Common myeloid progenitor, CD34-positive (primary cell): ENCODE measurements at regions not wholly inside any gene's neighbourhood (a gene's known extent, or its start where the extent isn't known, plus 50 kb on each side); places are given as distances from the start of the nearest gene placed in this dataset.

Experiments used
- CTCF ChIA-PET: fragments of 350-600 bp; sonication (Branson Sonifier 250); formaldehyde crosslinking; loops from one replicate; lab custom pipeline; 2021; ENCODE audit warnings: antibody characterized with exemption; lab: Charles Lee
- POLR2A ChIA-PET: fragments of 350-600 bp; sonication (Branson Sonifier 250); formaldehyde crosslinking; loops from one replicate; lab custom pipeline; 2021; ENCODE audit warnings: antibody characterized with exemption; lab: Charles Lee
- DNase-seq, 3 donors: peaks; one replicate each; pipeline versions ENCODE4 v3.0.0 to v3.0.0-alpha.2; 2013
- H3K27ac ChIP-seq, 2 experiments: 1 replicate in 1 of 2; 2 replicates in 1 of 2; pipeline ENCODE4 v1.7.0; 2013; ENCODE audit warnings: inconsistent platforms in 2 of 2, low read length in 2 of 2, mild to moderate bottlenecking in 2 of 2, low read depth in 1 of 2, moderate library complexity in 1 of 2; ENCODE audit not compliant: severe bottlenecking in 2 of 2, insufficient read depth in 1 of 2, poor library complexity in 1 of 2
- H3K27me3 ChIP-seq, 5 experiments: replicated peaks in 2 of 5; 1 replicate in 3 of 5; 2 replicates in 2 of 5; pipeline versions ENCODE4 v1.6.1 to v1.7.0; 2013; ENCODE audit warnings: low read length in 4 of 5, mild to moderate bottlenecking in 2 of 5, moderate library complexity in 2 of 5, inconsistent platforms in 1 of 5; ENCODE audit not compliant: insufficient read depth in 5 of 5, control insufficient read depth in 4 of 5
- H3K36me3 ChIP-seq, 4 experiments: 1 replicate in 2 of 4; 2 replicates in 2 of 4; pipeline versions ENCODE4 v1.6.1 to v1.7.0; 2013; ENCODE audit warnings: low read length in 3 of 4, control low read depth in 1 of 4, mild to moderate bottlenecking in 1 of 4; ENCODE audit not compliant: control insufficient read depth in 4 of 4, insufficient read depth in 4 of 4
- H3K4me1 ChIP-seq, 4 experiments: 1 replicate in 3 of 4; 2 replicates in 1 of 4; pipeline versions ENCODE4 v1.6.1 to v1.7.1; 2013; ENCODE audit warnings: low read length in 3 of 4, mild to moderate bottlenecking in 3 of 4, control low read depth in 1 of 4, inconsistent platforms in 1 of 4, moderate library complexity in 1 of 4; ENCODE audit not compliant: control insufficient read depth in 4 of 4, insufficient read depth in 4 of 4; ENCODE audit errors: control extremely low read depth in 1 of 4
- H3K4me3 ChIP-seq, 7 experiments: 1 replicate in 4 of 7; 2 replicates in 3 of 7; pipeline versions ENCODE4 v1.5.1 to v1.7.0; 2013; ENCODE audit warnings: mild to moderate bottlenecking in 7 of 7, low read length in 6 of 7, moderate library complexity in 6 of 7, inconsistent platforms in 2 of 7, low read depth in 2 of 7, control low read depth in 1 of 7; ENCODE audit not compliant: insufficient read depth in 4 of 7, control insufficient read depth in 1 of 7; ENCODE audit errors: extremely low read depth in 1 of 7
- H3K9me3 ChIP-seq, 5 experiments: 1 replicate in 4 of 5; 2 replicates in 1 of 5; pipeline versions ENCODE4 v1.6.1 to v1.7.1; 2013; ENCODE audit warnings: low read length in 4 of 5, mild to moderate bottlenecking in 2 of 5, inconsistent platforms in 1 of 5, low read depth in 1 of 5, moderate library complexity in 1 of 5; ENCODE audit not compliant: control insufficient read depth in 4 of 5, insufficient read depth in 2 of 5; ENCODE audit errors: control extremely low read depth in 1 of 5
- WGBS: methylation state at CpG from one replicate; pipeline ENCODE4 v1.1.5; 2013; ENCODE audit not compliant: insufficient coverage; 5-methylcytosine and 5-hydroxymethylcytosine counted together

DNA sequence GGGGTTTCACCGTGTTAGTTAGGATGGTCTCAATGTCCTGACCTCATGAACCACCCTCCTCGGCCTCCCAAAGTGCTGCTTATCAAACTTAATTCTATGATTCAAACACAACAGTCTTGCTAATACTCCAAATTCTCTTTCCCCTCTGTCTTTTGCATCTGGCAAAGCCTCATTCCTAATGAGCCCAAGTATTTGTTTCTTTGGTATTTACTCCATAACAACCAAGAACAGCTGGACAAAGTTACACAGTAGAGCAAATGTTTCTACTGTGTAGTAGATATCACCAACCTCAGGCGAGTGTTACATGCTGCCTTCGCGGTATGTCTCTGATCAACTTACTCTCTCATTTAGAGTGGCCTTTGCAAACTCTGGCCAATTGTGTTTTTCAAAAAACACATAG lies 195.8 kb upstream of the KCNN2 start:
- no peaks in the 10 kb centered on the region for H3K36me3 ChIP-seq
- DNase-seq: no peak
- WGBS: 90% methylated on average over 1 of the region's 5 CpGs
- POLR2A ChIA-PET: no interaction called here
- H3K27me3 ChIP-seq: no peaks in the 10 kb centered on the region
- H3K4me1 ChIP-seq: no peaks in the 10 kb centered on the region
- no peaks in the 10 kb centered on the region for H3K9me3 ChIP-seq
- CTCF ChIA-PET: no interaction called here
- no peak overlapping the region for H3K27ac ChIP-seq
- no peak overlapping the region for H3K4me3 ChIP-seq

DNA sequence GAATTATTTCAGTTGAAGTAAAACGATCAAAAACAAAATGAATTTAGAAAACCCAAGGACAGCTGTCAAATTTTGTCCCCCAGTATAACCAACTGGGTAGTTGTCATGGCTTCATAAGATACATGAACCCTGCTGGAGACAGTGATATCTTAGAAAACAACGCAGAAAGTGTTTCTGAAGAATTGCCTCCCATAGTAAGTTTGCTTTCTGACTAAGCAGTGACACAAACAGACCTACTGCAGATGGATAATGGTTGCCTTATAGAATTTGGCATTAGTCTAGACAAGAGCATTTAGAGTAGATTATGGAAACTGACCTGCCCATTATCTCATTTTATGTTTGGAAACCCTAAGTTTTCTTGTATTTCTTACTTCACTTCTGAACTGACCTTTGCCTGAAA lies 187.7 kb upstream of the KCNN2 start:
- DNase-seq: no peak
- Histone ChIP-seq H3K36me3 (no peaks in the 10 kb centered on the region), H3K27ac (no peak overlapping the region), H3K4me3 (no peak overlapping the region), H3K27me3 (no peaks in the 10 kb centered on the region), H3K4me1 (no peaks in the 10 kb centered on the region), H3K9me3 (peaks cover 0 to 5% (median 0%) of the 10 kb centered on the region in 5 experiments)
- WGBS: 100% methylated on average over 1 of the region's 2 CpGs
- POLR2A ChIA-PET: no interaction called here
- CTCF ChIA-PET: no interaction called here

DNA sequence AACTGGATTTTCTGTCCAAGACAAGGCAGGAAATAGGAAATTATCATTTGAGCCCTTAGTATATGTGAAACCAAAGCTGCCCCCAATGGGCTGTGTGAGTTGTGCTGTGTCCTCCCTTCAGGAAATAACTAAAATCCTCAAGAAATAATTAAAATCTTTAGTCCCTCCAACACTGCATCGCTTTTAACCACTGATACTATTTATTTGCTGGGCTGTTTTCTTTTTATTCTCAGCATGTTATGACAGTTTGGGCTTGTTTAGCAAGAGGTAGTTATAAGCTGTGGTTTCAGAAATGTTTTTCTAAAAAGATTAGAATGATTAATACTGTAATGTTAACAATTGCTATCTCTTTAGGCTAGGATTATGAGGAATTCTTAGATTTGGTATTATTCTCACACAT lies 187.0 kb upstream of the KCNN2 start:
- no peaks in the 10 kb centered on the region for H3K36me3 ChIP-seq
- no CpG with 5 or more reads among the region's 1 CpG for WGBS
- POLR2A ChIA-PET: no interaction called here
- CTCF ChIA-PET: no interaction called here
- no peaks in the 10 kb centered on the region for H3K4me1 ChIP-seq
- no peaks in the 10 kb centered on the region for H3K27me3 ChIP-seq
- H3K4me3 ChIP-seq: no peak overlapping the region
- no peak for DNase-seq
- H3K27ac ChIP-seq: no peak overlapping the region
- H3K9me3 ChIP-seq: peaks cover 0 to 5% (median 0%) of the 10 kb centered on the region in 5 experiments

DNA sequence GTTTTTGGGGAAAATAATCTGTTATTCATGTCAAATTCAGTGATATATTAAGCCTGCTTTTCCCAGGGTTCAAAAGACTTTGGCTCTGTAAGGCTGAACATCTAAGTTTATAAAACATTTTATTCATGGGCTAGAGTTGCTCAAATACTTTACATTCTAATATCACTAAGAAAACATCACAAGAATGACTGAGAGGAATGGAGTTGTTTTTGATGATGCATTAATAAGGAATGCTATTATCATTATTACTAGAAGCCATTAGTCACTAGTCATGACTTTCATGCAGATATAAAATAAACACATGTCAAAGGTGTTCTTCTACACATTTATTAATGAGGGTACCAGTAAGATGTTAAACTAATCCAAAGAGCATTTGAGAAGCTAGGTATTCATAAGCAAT lies 185.5 kb upstream of the KCNN2 start:
- H3K9me3 ChIP-seq: peaks cover 0 to 5% (median 0%) of the 10 kb centered on the region in 5 experiments

DNA sequence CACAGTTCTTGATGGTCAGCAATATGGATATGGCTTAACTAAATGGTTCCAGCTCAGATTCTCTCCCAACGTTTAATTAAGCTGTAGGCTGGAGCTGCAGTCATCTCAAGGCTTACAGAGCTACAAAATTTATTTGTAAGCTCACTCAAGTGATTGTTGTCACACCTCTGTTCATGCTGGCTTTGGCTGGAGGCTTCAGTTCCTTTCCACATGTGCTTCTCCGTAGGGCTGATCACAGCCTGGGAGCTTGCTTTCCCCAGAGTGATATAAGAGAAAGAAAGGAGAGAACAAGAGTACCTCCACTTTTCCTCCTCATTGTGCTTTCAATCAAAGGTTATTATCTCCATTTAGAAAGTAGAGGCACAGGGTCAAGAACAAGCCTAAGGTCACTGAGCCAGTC lies 182.7 kb upstream of the KCNN2 start:
- WGBS: no CpG with 5 or more reads among the region's 2 CpGs
- POLR2A ChIA-PET: no interaction called here

More for the DNA sequence above, 185.5 kb upstream of the KCNN2 start:
- H3K4me3 ChIP-seq: no peak overlapping the region
- H3K27me3 ChIP-seq: no peaks in the 10 kb centered on the region
- ChIA-PET CTCF (no interaction called here), POLR2A (no interaction called here)
- H3K36me3 ChIP-seq: no peaks in the 10 kb centered on the region
- H3K27ac ChIP-seq: no peak overlapping the region
- no peaks in the 10 kb centered on the region for H3K4me1 ChIP-seq
- no peak for DNase-seq

DNA sequence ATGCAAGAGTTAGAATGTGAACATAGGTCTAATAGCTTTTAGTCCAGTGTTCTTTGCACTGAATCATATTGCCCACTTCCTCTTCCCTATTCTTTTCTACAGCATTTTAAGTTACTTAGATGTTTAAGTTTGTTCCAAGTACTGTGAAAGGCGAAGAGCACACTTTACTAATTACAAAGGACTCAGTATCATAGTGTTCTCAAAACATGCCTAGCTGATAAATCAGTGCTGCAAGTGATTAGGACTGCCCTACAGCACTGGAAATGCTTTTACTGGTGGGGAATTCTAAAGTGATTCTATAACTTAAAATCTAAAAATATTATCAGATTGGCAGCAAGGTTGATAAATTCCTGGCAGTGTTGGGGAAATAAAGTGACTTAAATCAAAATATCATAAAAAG lies 177.9 kb upstream of the KCNN2 start:
- Histone ChIP-seq H3K27me3 (no peaks in the 10 kb centered on the region), H3K4me1 (no peaks in the 10 kb centered on the region), H3K4me3 (no peak overlapping the region), H3K27ac (no peak overlapping the region), H3K36me3 (no peaks in the 10 kb centered on the region), H3K9me3 (peaks cover 0 to 1% (median 0%) of the 10 kb centered on the region in 5 experiments)
- ChIA-PET CTCF (no interaction called here), POLR2A (no interaction called here)
- no peak for DNase-seq
- no CpG with 5 or more reads among the region's 1 CpG for WGBS

More for the DNA sequence above, 182.7 kb upstream of the KCNN2 start:
- H3K4me1 ChIP-seq: no peaks in the 10 kb centered on the region
- CTCF ChIA-PET: no interaction called here
- no peak for DNase-seq
- no peaks in the 10 kb centered on the region for H3K27me3 ChIP-seq
- H3K27ac ChIP-seq: no peak overlapping the region
- no peak overlapping the region for H3K4me3 ChIP-seq
- H3K36me3 ChIP-seq: no peaks in the 10 kb centered on the region
- peaks cover 0 to 1% (median 0%) of the 10 kb centered on the region in 5 experiments for H3K9me3 ChIP-seq

DNA sequence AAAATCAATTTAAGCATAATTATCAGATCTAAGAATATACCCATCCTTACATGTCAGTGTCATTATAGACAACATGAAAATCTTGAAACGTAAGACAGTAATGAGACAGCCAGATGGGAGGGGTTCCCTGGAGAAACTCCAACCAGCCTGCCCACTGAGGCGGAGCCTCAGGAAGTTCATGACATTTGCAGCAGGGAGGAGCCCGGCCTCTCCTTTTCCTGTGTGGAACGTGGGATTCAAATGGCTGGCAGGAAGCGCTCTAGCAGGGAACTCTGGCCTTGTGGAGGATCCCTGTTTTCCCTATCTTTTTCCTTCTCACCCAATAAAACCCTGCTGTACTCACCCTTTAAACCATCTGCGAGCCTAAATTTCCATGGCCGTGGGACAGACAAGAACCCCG lies 176.6 kb upstream of the KCNN2 start:
- Histone ChIP-seq H3K4me1 (no peaks in the 10 kb centered on the region), H3K36me3 (no peaks in the 10 kb centered on the region), H3K9me3 (peaks cover 0 to 1% (median 0%) of the 10 kb centered on the region in 5 experiments), H3K27me3 (no peaks in the 10 kb centered on the region), H3K4me3 (no peak overlapping the region), H3K27ac (no peak overlapping the region)
- CTCF ChIA-PET: no interaction called here
- POLR2A ChIA-PET: no interaction called here
- DNase-seq: no peak
- WGBS: 95% methylated on average over 6 of the region's 8 CpGs
